GM06990 (cell line): ENCODE measurements at regions not wholly inside any gene's neighbourhood (a gene's known extent, or its start where the extent isn't known, plus 50 kb on each side); places are given as distances from the start of the nearest gene placed in this dataset.

Experiments
- DNase-seq: peaks from one replicate; pipeline ENCODE4 v3.0.0-alpha.2; 2011; ENCODE audit not compliant: insufficient read length; ENCODE audit errors: extremely low read depth
- H3K27me3 ChIP-seq: replicated peaks from 2 replicates; pipeline ENCODE4 v1.6.0; 2011; ENCODE audit warnings: low read length; ENCODE audit not compliant: control insufficient read depth, insufficient read depth
- H3K36me3 ChIP-seq: 2 replicates; pipeline ENCODE4 v1.5.1; 2011; ENCODE audit warnings: low read length; ENCODE audit not compliant: control insufficient read depth, insufficient read depth
- H3K4me3 ChIP-seq: replicated peaks from 2 replicates; pipeline ENCODE4 v1.5.1; 2011; ENCODE audit warnings: low read depth, mild to moderate bottlenecking, control low read depth, low read length
- CTCF ChIP-seq: IDR thresholded peaks from 2 replicates; pipeline ENCODE4 v1.5.1; 2011; ENCODE audit warnings: low read length, control low read depth, mild to moderate bottlenecking, inconsistent platforms; ENCODE audit not compliant: insufficient read depth, poor library complexity, severe bottlenecking

GRCh38 chr1:218695525-218695924 lies 350.4 kb downstream of the TGFB2 start:
- DNase-seq: no peak
- TF ChIP-seq CTCF: no peak
- Histone ChIP-seq H3K36me3 (no peaks in the 10 kb centered on the region), H3K27me3 (no peaks in the 10 kb centered on the region), H3K4me3 (no peak overlapping the region)

- no peaks in the 10 kb centered on the region for H3K27me3 ChIP-seq
- no peak overlapping the region for H3K4me3 ChIP-seq
- H3K36me3 ChIP-seq: no peaks in the 10 kb centered on the region
- TF ChIP-seq CTCF: no peak
- no peak for DNase-seq
Measured at GRCh38 chr1:218698141-218698540, 353.0 kb downstream of the TGFB2 start.

- H3K27me3 ChIP-seq: no peaks in the 10 kb centered on the region
- no peak for DNase-seq
- H3K36me3 ChIP-seq: no peaks in the 10 kb centered on the region
- TF ChIP-seq CTCF: no peak
- no peak overlapping the region for H3K4me3 ChIP-seq
Measured at GRCh38 chr1:218699421-218699820, 354.3 kb downstream of the TGFB2 start.

GRCh38 chr1:218699865-218700264 lies 354.7 kb downstream of the TGFB2 start:
- Histone ChIP-seq H3K36me3 (no peaks in the 10 kb centered on the region), H3K27me3 (no peaks in the 10 kb centered on the region), H3K4me3 (no peak overlapping the region)
- no peak for DNase-seq
- no peak for TF ChIP-seq CTCF

GRCh38 chr1:218700666-218701065 lies 355.5 kb downstream of the TGFB2 start:
- DNase-seq: no peak
- Histone ChIP-seq H3K27me3 (no peaks in the 10 kb centered on the region), H3K36me3 (no peaks in the 10 kb centered on the region), H3K4me3 (no peak overlapping the region)
- TF ChIP-seq CTCF: no peak

- H3K4me3 ChIP-seq: no peak overlapping the region
- DNase-seq: no peak
- H3K36me3 ChIP-seq: no peaks in the 10 kb centered on the region
- H3K27me3 ChIP-seq: no peaks in the 10 kb centered on the region
- no peak for TF ChIP-seq CTCF
Measured at GRCh38 chr1:218701131-218701530, 356.0 kb downstream of the TGFB2 start.
